Right lobe of liver (tissue), 4 donors: ENCODE measurements at regions not wholly inside any gene's neighbourhood (a gene's known extent, or its start where the extent isn't known, plus 50 kb on each side); places are given as distances from the start of the nearest gene placed in this dataset.

Source experiments
- POLR2A ChIP-seq: fragments of 450-650 bp; IDR thresholded peaks from one replicate; pipeline ENCODE4 v1.6.1; 2017; ENCODE audit warnings: antibody characterized with exemption, mild to moderate bottlenecking
- TF ChIP-seq, protein P1 (sequence below), 4 donors: fragments of 200-600 bp in 3 of 4; fragments of 450-650 bp in 1 of 4; IDR thresholded peaks; one replicate each; pipeline versions ENCODE4 v1.5.1 to v1.8.0; 2016 to 2022; ENCODE audit warnings: antibody characterized with exemption in 4 of 4, mild to moderate bottlenecking in 2 of 4
- donor health status: DM: no; HTN: no; CAD: no.
- donor health status: DM: no; HTN: no; CAD: no.
- donor health status: DM: no; HTN: yes; CAD: no.

DNA sequence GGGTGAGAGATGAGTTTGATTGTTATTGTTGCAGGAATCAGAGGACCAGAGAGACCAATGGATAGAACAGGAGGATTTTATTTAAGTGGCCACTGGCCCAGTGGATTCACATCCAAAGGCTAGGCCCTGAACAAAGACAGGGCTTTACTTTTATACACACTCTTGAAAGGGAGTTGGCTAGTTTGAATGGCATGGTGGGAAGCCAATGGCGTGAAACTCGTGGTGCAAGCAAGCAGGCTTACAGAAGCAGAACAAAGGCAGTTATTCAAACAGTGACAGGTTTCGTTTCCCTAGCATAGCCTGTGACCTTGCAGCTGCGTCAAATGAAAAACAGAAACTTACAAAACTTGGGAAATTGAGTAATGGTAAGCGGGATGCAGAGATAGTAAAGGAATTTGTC lies 110.2 kb upstream of the PRDX4 start:
- TF ChIP-seq, protein P1, sequence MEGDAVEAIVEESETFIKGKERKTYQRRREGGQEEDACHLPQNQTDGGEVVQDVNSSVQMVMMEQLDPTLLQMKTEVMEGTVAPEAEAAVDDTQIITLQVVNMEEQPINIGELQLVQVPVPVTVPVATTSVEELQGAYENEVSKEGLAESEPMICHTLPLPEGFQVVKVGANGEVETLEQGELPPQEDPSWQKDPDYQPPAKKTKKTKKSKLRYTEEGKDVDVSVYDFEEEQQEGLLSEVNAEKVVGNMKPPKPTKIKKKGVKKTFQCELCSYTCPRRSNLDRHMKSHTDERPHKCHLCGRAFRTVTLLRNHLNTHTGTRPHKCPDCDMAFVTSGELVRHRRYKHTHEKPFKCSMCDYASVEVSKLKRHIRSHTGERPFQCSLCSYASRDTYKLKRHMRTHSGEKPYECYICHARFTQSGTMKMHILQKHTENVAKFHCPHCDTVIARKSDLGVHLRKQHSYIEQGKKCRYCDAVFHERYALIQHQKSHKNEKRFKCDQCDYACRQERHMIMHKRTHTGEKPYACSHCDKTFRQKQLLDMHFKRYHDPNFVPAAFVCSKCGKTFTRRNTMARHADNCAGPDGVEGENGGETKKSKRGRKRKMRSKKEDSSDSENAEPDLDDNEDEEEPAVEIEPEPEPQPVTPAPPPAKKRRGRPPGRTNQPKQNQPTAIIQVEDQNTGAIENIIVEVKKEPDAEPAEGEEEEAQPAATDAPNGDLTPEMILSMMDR (IDR thresholded peaks at IDR 0.05) = no peak
- TF ChIP-seq POLR2A = no peak
